Ishikawa (cell line): ENCODE measurements at regions not wholly inside any gene's neighbourhood (a gene's known extent, or its start where the extent isn't known, plus 50 kb on each side); places are given as distances from the start of the nearest gene placed in this dataset.

Experiments
- EP300 ChIP-seq: IDR thresholded peaks from 2 replicates; pipeline ENCODE4 v1.6.1; 2012; ENCODE audit warnings: borderline replicate concordance
- FOXM1 ChIP-seq: IDR thresholded peaks from 2 replicates; pipeline ENCODE4 v1.6.1; 2012; ENCODE audit warnings: low read depth, borderline replicate concordance
- MAX ChIP-seq: IDR thresholded peaks from 2 replicates; pipeline ENCODE4 v1.6.1; 2012
- TAF1 ChIP-seq: IDR thresholded peaks from 2 replicates; pipeline ENCODE4 v1.6.1; 2012; ENCODE audit warnings: low read depth, mild to moderate bottlenecking
- TEAD4 ChIP-seq: IDR thresholded peaks from 2 replicates; pipeline ENCODE4 v1.6.1; 2012
- YY1 ChIP-seq: IDR thresholded peaks from 2 replicates; pipeline ENCODE4 v1.6.1; 2012; ENCODE audit warnings: low read depth
- ZBTB7A ChIP-seq: IDR thresholded peaks from 2 replicates; pipeline ENCODE4 v1.6.1; 2012; ENCODE audit warnings: low read depth

DNA sequence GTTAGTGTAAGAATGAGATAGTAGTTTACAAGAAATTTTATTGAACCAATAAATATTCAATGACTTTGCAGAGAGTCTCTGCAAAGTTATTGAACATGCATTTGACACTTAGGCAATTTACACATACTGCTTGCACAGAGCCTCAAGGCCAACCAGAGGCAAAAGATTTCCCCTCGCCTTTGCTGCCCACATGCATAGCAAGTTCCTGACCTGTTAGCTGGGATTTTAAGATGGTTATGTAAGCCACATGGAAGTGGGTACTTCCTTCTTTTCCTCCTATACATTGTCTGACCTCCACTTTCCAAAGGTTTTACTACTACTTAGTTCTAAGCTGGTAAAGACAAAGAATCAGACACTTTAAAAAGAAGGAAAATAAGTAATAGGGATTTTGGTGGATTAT, 430.1 kb upstream of the FRG1 start:
- TF ChIP-seq ZBTB7A: no peak
- no peak for TF ChIP-seq YY1
- TF ChIP-seq TAF1: no peak
- TF ChIP-seq TEAD4: no peak
- TF ChIP-seq MAX: no peak
- TF ChIP-seq FOXM1: no peak
- no peak for TF ChIP-seq EP300
